ENCODE measurements at regions not wholly inside any gene's neighbourhood (a gene's known extent, or its start where the extent isn't known, plus 50 kb on each side); places are given as distances from the start of the nearest gene placed in this dataset.

GRCh38 chr6:168133687-168134559 is 54.9 kb upstream of the FRMD1 start:
- H3K4me3 ChIP-seq (replicated peaks in 1 of 2; ENCODE audit: low read depth in 1 of 2, low read length in 2 of 2), result no peak overlapping the region
- no TSS peak for BruUV-seq (replicated peaks)
- H3K79me2 ChIP-seq (ENCODE audit: insufficient read depth, low read length), result no peaks in the 10 kb centered on the region
- no peak overlapping the region for H3K4me2 ChIP-seq (ENCODE audit: low read length)
- no peak overlapping the region for H2AFZ ChIP-seq (ENCODE audit: low read depth, low read length, poor library complexity, severe bottlenecking)
- H3K9me3 ChIP-seq (ENCODE audit: control insufficient read depth in 1 of 2, insufficient read depth in 1 of 2, low read depth in 1 of 2, low read length in 2 of 2), result no peaks in the 10 kb centered on the region
- ChIA-PET RAD21 (ENCODE audit: low non-redundant PET in 1 of 2, low total read pairs in 2 of 2, uncharacterized antibody in 2 of 2, unreplicated experiment in 2 of 2) (no interaction called here), CTCF (interaction anchor here (1.0 kb wide), 2 partner anchors 8 to 73 kb away, joined by 3 to 4 read pairs; no protein-coding TSS in a partner anchor), POLR2A (no interaction called here)
- ATAC-seq (no peak), DNase-seq (ENCODE audit: low read depth, low spot score) (no peak)
- no peak overlapping the region for H3K9ac ChIP-seq (ENCODE audit: low read length)
- no peaks in the 10 kb centered on the region for H3K36me3 ChIP-seq (ENCODE audit: control insufficient read depth in 1 of 2, insufficient read depth in 2 of 2, low read length in 2 of 2)
- intact Hi-C loops (cut with micrococcal nuclease), result loop anchor here (1.0 to 2.0 kb wide), 2 partner anchors 73 to 226 kb away; no protein-coding TSS in a partner anchor
- H3K9me2 ChIP-seq (ENCODE audit: insufficient read depth), result no peaks in the 10 kb centered on the region
- H4K20me1 ChIP-seq (ENCODE audit: insufficient read depth), result no peaks in the 10 kb centered on the region
- H3K4me1 ChIP-seq (ENCODE audit: control insufficient read depth in 1 of 2, insufficient read depth in 2 of 2, low read length in 2 of 2), result no peaks in the 10 kb centered on the region
- H3K27me3 ChIP-seq (ENCODE audit: insufficient read depth, low read length), result peaks cover 6% of the 10 kb centered on the region; the same call in 1 of the 2 replicates
- H3K27ac ChIP-seq (ENCODE audit: low read depth, low read length), result no peak overlapping the region
- TF ChIP-seq CTCF (IDR thresholded peaks at IDR 0.05 in 2 of 3, conservative IDR thresholded peaks at IDR 0.05 in 1 of 3; ENCODE audit: borderline replicate concordance in 1 of 3, insufficient read depth in 1 of 3, low read depth in 2 of 3, low read length in 2 of 3) (no peak), EZH2phosphoT487 (IDR thresholded peaks at IDR 0.05; ENCODE audit: borderline replicate concordance) (no peak), SRF (IDR thresholded peaks at IDR 0.05; ENCODE audit: low read depth) (no peak), JUND (IDR thresholded peaks at IDR 0.05) (no peak), TCF7L2 (IDR thresholded peaks at IDR 0.05; ENCODE audit: borderline replicate concordance, extremely low read depth, insufficient read depth, insufficient read length) (no peak), POLR2AphosphoS5 (IDR thresholded peaks at IDR 0.05; ENCODE audit: low read depth, low read length) (no peak), CEBPB (IDR thresholded peaks at IDR 0.05; ENCODE audit: low read depth) (no peak), ZNF274 (IDR thresholded peaks at IDR 0.05; ENCODE audit: low read depth, low read length) (no peak), EZH2 (IDR thresholded peaks at IDR 0.05) (no peak), RAD21 (IDR thresholded peaks at IDR 0.05; ENCODE audit: low read depth) (no peak), SIN3A (IDR thresholded peaks at IDR 0.05; ENCODE audit: low read depth) (no peak), FOSL1 (IDR thresholded peaks at IDR 0.05; ENCODE audit: low read depth) (no peak), SP1 (IDR thresholded peaks at IDR 0.05; ENCODE audit: low read depth) (no peak), ZBTB33 (IDR thresholded peaks at IDR 0.05; ENCODE audit: extremely low read depth, insufficient replicate concordance, low read length) (no peak), EGR1 (IDR thresholded peaks at IDR 0.05; ENCODE audit: low read depth) (no peak)
- TF ChIP-seq, protein P1, sequence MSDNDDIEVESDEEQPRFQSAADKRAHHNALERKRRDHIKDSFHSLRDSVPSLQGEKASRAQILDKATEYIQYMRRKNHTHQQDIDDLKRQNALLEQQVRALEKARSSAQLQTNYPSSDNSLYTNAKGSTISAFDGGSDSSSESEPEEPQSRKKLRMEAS (IDR thresholded peaks at IDR 0.05), result no peak
